Lower leg skin (tissue), 3 donors: ENCODE measurements at regions not wholly inside any gene's neighbourhood (a gene's known extent, or its start where the extent isn't known, plus 50 kb on each side); places are given as distances from the start of the nearest gene placed in this dataset.
"Not testable (repeated sequence)": the region's sequence is repeated elsewhere in the genome, so short reads cannot be mapped to it uniquely, and the experiment has no call there.

Experiments used
- CTCF ChIP-seq, 3 donors: fragments of 450-650 bp; IDR thresholded peaks; one replicate each; pipeline ENCODE4 v1.5.1; 2016; ENCODE audit warnings: antibody characterized with exemption in 3 of 3, mild to moderate bottlenecking in 3 of 3, moderate library complexity in 2 of 3
- POLR2A ChIP-seq, 2 donors: fragments of 450-650 bp; IDR thresholded peaks; one replicate each; pipeline ENCODE4 v1.6.1; 2016 to 2017; ENCODE audit warnings: antibody characterized with exemption in 2 of 2, mild to moderate bottlenecking in 1 of 2, moderate library complexity in 1 of 2

GRCh38 chr16:88266036-88266435 is 116.7 kb upstream of the ZNF469 start:
- not testable (repeated sequence) for TF ChIP-seq POLR2A, CTCF (IDR thresholded peaks at IDR 0.05)
